ENCODE measurements at regions not wholly inside any gene's neighbourhood (a gene's known extent, or its start where the extent isn't known, plus 50 kb on each side); places are given as distances from the start of the nearest gene placed in this dataset.

DNA sequence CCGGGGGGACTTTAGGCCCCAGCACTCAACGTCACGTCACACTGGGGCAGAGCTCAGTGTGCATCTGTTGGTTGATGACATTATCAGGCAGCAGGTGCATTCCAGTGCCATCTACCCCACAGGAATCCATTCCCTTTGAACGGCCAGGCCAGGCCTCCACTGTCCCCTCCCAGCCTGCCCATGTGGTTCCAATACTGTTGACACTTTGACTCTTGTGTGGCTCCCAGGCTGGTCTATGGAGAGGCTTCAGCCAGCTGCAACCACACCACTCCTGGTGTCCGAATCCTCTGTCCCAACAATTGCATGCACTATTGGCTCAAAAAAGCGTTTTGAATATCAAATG lies 92.0 kb upstream of the SIM2 start (continued):
- TF ChIP-seq, protein P1, sequence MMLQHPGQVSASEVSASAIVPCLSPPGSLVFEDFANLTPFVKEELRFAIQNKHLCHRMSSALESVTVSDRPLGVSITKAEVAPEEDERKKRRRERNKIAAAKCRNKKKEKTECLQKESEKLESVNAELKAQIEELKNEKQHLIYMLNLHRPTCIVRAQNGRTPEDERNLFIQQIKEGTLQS (IDR thresholded peaks at IDR 0.05): no peak
- no peak for TF ChIP-seq CBX3 (IDR thresholded peaks at IDR 0.05; ENCODE audit: low read depth)
- TF ChIP-seq CEBPB (IDR thresholded peaks at IDR 0.05; ENCODE audit: low read depth): no peak

DNA sequence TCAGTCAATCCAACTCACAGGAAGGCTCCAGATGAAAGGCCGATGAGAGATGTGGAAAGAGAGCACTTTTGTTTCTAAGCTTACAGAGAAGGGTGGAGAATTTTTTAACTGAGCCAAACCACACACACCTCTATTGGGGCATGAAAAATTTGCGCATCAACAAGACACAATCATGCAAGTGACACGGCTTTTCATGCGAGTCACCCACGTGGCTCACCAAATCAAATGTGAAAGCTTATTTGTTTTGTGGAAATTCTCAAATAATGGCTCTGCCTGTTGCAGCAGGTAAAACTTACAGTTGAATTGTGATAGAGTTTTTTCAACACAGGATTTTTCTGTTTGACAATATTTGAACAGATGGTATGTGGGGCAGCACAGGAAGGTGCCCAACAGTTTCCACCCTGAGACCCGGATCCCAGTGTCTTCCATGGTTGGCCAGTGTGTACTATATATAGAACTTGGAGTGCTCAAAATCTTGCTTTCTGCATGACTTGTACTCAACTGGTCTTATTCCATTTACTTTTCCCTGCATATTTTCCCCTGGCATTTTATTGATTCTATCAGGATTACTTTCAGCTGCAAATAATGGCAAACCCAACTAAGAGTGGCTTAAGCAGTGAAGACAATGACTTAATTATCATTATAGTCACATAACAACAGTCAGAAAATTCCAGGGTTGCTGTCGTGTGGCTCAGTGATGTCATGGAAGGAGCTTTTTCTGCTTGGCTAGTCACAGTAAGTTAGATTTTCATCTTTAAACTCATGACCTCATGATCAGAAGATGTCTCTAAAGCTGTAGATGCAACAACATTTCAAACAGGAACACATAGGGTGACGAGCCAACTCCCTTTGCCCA lies 90.6 kb upstream of the SIM2 start:
- DNase-seq (ENCODE audit: low read depth, low spot score): no peak
- Histone ChIP-seq H3K79me2 (ENCODE audit: insufficient read depth, low read length) (no peaks in the 10 kb centered on the region), H3K4me3 (replicated peaks in 1 of 2; ENCODE audit: low read depth in 1 of 2, low read length in 2 of 2) (no peak overlapping the region), H3K27me3 (ENCODE audit: insufficient read depth, low read length) (no peaks in the 10 kb centered on the region), H3K4me2 (ENCODE audit: low read length) (no peak overlapping the region), H3K9me2 (ENCODE audit: insufficient read depth) (no peaks in the 10 kb centered on the region), H3K9me3 (ENCODE audit: control insufficient read depth in 1 of 2, insufficient read depth in 1 of 2, low read depth in 1 of 2, low read length in 2 of 2) (no peaks in the 10 kb centered on the region), H3K36me3 (ENCODE audit: control insufficient read depth in 1 of 2, insufficient read depth in 2 of 2, low read length in 2 of 2) (no peaks in the 10 kb centered on the region), H3K27ac (ENCODE audit: low read depth, low read length) (no peak overlapping the region), H4K20me1 (ENCODE audit: insufficient read depth) (no peaks in the 10 kb centered on the region), H2AFZ (ENCODE audit: low read depth, low read length, poor library complexity, severe bottlenecking) (no peak overlapping the region), H3K4me1 (ENCODE audit: control insufficient read depth in 1 of 2, insufficient read depth in 2 of 2, low read length in 2 of 2) (no peaks in the 10 kb centered on the region), H3K9ac (ENCODE audit: low read length) (no peak overlapping the region)
- ChIA-PET POLR2A (no interaction called here), RAD21 (ENCODE audit: low non-redundant PET in 1 of 2, low total read pairs in 2 of 2, uncharacterized antibody in 2 of 2, unreplicated experiment in 2 of 2) (no interaction called here), CTCF (interaction anchor here (1.2 kb wide), 1 partner anchor 22 kb away, joined by 3 read pairs; no protein-coding TSS in a partner anchor)
- TF ChIP-seq RAD21 (IDR thresholded peaks at IDR 0.05; ENCODE audit: low read depth) (no peak), YY1 (IDR thresholded peaks at IDR 0.05; ENCODE audit: extremely low read depth, insufficient replicate concordance, low read depth, low read length) (no peak), POLR2A (IDR thresholded peaks at IDR 0.05; ENCODE audit: borderline replicate concordance, extremely low read depth, insufficient read depth, insufficient read length) (no peak), CEBPB (IDR thresholded peaks at IDR 0.05; ENCODE audit: low read depth) (no peak), JUND (IDR thresholded peaks at IDR 0.05) (no peak), SRF (IDR thresholded peaks at IDR 0.05; ENCODE audit: low read depth) (no peak), SIN3A (IDR thresholded peaks at IDR 0.05; ENCODE audit: low read depth) (no peak)
- TF ChIP-seq, protein P2, sequence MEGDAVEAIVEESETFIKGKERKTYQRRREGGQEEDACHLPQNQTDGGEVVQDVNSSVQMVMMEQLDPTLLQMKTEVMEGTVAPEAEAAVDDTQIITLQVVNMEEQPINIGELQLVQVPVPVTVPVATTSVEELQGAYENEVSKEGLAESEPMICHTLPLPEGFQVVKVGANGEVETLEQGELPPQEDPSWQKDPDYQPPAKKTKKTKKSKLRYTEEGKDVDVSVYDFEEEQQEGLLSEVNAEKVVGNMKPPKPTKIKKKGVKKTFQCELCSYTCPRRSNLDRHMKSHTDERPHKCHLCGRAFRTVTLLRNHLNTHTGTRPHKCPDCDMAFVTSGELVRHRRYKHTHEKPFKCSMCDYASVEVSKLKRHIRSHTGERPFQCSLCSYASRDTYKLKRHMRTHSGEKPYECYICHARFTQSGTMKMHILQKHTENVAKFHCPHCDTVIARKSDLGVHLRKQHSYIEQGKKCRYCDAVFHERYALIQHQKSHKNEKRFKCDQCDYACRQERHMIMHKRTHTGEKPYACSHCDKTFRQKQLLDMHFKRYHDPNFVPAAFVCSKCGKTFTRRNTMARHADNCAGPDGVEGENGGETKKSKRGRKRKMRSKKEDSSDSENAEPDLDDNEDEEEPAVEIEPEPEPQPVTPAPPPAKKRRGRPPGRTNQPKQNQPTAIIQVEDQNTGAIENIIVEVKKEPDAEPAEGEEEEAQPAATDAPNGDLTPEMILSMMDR (IDR thresholded peaks at IDR 0.05 in 2 of 3, conservative IDR thresholded peaks at IDR 0.05 in 1 of 3; ENCODE audit: borderline replicate concordance in 1 of 3, insufficient read depth in 1 of 3, low read depth in 2 of 3, low read length in 2 of 3): no peak
- TF ChIP-seq, protein P3, sequence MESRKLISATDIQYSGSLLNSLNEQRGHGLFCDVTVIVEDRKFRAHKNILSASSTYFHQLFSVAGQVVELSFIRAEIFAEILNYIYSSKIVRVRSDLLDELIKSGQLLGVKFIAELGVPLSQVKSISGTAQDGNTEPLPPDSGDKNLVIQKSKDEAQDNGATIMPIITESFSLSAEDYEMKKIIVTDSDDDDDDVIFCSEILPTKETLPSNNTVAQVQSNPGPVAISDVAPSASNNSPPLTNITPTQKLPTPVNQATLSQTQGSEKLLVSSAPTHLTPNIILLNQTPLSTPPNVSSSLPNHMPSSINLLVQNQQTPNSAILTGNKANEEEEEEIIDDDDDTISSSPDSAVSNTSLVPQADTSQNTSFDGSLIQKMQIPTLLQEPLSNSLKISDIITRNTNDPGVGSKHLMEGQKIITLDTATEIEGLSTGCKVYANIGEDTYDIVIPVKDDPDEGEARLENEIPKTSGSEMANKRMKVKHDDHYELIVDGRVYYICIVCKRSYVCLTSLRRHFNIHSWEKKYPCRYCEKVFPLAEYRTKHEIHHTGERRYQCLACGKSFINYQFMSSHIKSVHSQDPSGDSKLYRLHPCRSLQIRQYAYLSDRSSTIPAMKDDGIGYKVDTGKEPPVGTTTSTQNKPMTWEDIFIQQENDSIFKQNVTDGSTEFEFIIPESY (IDR thresholded peaks at IDR 0.05; ENCODE audit: extremely low read depth, insufficient replicate concordance, low read length): no peak
- intact Hi-C loops (cut with micrococcal nuclease): no loop called here
- no peak for ATAC-seq
- BruUV-seq (replicated peaks): no TSS peak
